ENCODE measurements at regions not wholly inside any gene's neighbourhood (a gene's known extent, or its start where the extent isn't known, plus 50 kb on each side); places are given as distances from the start of the nearest gene placed in this dataset.

DNA sequence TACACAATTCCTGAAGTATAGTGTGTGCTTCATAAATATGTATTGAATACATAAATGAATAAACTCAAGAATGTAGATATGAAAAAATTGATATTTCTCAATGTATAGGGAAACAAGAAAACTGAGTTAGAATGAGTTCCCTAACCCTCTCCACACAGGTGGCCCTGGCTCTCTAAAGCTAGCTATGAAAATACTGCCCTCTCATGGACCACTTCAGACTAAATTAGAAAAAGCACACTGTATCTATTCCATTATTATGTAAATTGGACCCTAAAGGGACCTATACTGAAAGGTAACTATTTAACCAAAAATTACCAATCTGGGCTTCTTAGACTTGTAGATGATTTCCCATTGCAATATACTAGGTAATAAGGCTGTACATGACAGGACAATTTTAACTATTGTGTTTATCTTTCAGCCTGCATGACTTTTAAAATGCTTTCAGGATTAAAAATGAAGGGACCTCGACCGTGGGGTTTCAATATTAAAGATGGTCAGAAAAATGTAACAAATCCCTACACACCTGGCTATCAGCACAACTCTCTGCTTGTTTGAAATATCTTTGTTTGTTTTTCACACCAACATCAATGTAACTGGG lies 672.5 kb upstream of the KIF2B start:
- Mint-ChIP-seq H3K4me1 (peaks cover 14% of the 10 kb centered on the region), H3K27ac (no peak overlapping the region), H3K9me3 (no peaks in the 10 kb centered on the region), H3K36me3 (ENCODE audit: low read depth) (0 out of 3 replicates have a peak, but pooled peaks cover 4% of the 10 kb centered on the region), H3K27me3 (ENCODE audit: insufficient read depth, low read depth, poor library complexity) (no peaks in the 10 kb centered on the region), H3K4me3 (no peak overlapping the region)
- peak; percentile 80 for ATAC-seq
- no peaks in the 10 kb centered on the region for H3K9me2 ChIP-seq (ENCODE audit: insufficient read depth)
- no peaks in the 10 kb centered on the region for H3K27me3 ChIP-seq (ENCODE audit: insufficient read depth)
- DNase-seq (ENCODE audit: low spot score) = peak; percentile 67
- H3K4me2 ChIP-seq = no peak overlapping the region
- H3K27ac ChIP-seq (ENCODE audit: low read depth) = no peak overlapping the region
- H3K36me3 ChIP-seq (ENCODE audit: insufficient read depth) = no peaks in the 10 kb centered on the region
- H3K4me3 ChIP-seq = no peak overlapping the region
- no peaks in the 10 kb centered on the region for H4K20me1 ChIP-seq (replicated peaks; ENCODE audit: insufficient read depth)
- H3K4me1 ChIP-seq (ENCODE audit: insufficient read depth) = peaks cover 8% of the 10 kb centered on the region
- H3K79me2 ChIP-seq (replicated peaks; ENCODE audit: insufficient read depth) = no peaks in the 10 kb centered on the region
- no peak overlapping the region for H2AFZ ChIP-seq
- no peaks in the 10 kb centered on the region for H3F3A ChIP-seq (replicated peaks; ENCODE audit: low read depth)
- no peak for TF ChIP-seq NANOG (IDR thresholded peaks at IDR 0.05; ENCODE audit: borderline replicate concordance)
- TF ChIP-seq, protein P1, sequence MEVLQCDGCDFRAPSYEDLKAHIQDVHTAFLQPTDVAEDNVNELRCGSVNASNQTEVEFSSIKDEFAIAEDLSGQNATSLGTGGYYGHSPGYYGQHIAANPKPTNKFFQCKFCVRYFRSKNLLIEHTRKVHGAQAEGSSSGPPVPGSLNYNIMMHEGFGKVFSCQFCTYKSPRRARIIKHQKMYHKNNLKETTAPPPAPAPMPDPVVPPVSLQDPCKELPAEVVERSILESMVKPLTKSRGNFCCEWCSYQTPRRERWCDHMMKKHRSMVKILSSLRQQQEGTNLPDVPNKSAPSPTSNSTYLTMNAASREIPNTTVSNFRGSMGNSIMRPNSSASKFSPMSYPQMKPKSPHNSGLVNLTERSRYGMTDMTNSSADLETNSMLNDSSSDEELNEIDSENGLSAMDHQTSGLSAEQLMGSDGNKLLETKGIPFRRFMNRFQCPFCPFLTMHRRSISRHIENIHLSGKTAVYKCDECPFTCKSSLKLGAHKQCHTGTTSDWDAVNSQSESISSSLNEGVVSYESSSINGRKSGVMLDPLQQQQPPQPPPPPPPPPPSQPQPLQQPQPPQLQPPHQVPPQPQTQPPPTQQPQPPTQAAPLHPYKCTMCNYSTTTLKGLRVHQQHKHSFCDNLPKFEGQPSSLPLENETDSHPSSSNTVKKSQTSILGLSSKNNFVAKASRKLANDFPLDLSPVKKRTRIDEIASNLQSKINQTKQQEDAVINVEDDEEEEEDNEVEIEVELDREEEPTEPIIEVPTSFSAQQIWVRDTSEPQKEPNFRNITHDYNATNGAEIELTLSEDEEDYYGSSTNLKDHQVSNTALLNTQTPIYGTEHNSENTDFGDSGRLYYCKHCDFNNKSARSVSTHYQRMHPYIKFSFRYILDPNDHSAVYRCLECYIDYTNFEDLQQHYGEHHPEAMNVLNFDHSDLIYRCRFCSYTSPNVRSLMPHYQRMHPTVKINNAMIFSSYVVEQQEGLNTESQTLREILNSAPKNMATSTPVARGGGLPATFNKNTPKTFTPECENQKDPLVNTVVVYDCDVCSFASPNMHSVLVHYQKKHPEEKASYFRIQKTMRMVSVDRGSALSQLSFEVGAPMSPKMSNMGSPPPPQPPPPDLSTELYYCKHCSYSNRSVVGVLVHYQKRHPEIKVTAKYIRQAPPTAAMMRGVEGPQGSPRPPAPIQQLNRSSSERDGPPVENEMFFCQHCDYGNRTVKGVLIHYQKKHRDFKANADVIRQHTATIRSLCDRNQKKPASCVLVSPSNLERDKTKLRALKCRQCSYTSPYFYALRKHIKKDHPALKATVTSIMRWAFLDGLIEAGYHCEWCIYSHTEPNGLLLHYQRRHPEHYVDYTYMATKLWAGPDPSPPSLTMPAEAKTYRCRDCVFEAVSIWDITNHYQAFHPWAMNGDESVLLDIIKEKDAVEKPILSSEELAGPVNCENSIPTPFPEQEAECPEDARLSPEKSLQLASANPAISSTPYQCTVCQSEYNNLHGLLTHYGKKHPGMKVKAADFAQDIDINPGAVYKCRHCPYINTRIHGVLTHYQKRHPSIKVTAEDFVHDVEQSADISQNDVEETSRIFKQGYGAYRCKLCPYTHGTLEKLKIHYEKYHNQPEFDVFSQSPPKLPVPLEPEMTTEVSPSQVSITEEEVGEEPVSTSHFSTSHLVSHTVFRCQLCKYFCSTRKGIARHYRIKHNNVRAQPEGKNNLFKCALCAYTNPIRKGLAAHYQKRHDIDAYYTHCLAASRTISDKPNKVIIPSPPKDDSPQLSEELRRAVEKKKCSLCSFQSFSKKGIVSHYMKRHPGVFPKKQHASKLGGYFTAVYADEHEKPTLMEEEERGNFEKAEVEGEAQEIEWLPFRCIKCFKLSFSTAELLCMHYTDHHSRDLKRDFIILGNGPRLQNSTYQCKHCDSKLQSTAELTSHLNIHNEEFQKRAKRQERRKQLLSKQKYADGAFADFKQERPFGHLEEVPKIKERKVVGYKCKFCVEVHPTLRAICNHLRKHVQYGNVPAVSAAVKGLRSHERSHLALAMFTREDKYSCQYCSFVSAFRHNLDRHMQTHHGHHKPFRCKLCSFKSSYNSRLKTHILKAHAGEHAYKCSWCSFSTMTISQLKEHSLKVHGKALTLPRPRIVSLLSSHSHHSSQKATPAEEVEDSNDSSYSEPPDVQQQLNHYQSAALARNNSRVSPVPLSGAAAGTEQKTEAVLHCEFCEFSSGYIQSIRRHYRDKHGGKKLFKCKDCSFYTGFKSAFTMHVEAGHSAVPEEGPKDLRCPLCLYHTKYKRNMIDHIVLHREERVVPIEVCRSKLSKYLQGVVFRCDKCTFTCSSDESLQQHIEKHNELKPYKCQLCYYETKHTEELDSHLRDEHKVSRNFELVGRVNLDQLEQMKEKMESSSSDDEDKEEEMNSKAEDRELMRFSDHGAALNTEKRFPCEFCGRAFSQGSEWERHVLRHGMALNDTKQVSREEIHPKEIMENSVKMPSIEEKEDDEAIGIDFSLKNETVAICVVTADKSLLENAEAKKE (CRISPR knock-in tag; IDR thresholded peaks at IDR 0.05) = no peak
- TF ChIP-seq STAT1 (IDR thresholded peaks at IDR 0.05; ENCODE audit: unreplicated experiment) = no peak
- TF ChIP-seq, protein P2, sequence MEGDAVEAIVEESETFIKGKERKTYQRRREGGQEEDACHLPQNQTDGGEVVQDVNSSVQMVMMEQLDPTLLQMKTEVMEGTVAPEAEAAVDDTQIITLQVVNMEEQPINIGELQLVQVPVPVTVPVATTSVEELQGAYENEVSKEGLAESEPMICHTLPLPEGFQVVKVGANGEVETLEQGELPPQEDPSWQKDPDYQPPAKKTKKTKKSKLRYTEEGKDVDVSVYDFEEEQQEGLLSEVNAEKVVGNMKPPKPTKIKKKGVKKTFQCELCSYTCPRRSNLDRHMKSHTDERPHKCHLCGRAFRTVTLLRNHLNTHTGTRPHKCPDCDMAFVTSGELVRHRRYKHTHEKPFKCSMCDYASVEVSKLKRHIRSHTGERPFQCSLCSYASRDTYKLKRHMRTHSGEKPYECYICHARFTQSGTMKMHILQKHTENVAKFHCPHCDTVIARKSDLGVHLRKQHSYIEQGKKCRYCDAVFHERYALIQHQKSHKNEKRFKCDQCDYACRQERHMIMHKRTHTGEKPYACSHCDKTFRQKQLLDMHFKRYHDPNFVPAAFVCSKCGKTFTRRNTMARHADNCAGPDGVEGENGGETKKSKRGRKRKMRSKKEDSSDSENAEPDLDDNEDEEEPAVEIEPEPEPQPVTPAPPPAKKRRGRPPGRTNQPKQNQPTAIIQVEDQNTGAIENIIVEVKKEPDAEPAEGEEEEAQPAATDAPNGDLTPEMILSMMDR (conservative IDR thresholded peaks at IDR 0.05; ENCODE audit: low read depth in 2 of 2) = peak; percentile 63 to 69

Measured in GM23338 (cell line).